ENCODE measurements at regions not wholly inside any gene's neighbourhood (a gene's known extent, or its start where the extent isn't known, plus 50 kb on each side); places are given as distances from the start of the nearest gene placed in this dataset.
"Not testable (repeated sequence)": the region's sequence is repeated elsewhere in the genome, so short reads cannot be mapped to it uniquely, and the experiment has no call there.

DNA sequence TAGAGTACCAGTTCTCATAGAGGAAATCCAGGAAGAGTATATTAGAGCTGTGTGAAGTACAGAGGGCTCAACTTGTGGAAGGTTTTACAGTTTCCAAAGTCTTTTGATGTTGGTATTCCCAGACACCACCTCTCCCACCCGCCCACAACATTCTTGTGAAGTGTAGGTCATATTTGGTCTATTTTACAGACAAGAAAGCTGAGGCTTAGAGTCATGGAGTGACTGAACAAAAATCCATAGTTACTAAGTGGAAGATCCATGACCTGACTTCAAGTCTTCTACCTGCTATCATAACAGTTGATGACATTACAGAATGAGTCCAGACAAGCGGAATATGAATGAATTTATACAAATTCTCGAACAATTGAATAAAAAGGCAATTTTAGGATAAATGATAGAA, 187.1 kb upstream of the RPS23 start:
- DNase-seq (ENCODE audit: low read depth in 4 of 4, low spot score in 3 of 4), result no peak

DNA sequence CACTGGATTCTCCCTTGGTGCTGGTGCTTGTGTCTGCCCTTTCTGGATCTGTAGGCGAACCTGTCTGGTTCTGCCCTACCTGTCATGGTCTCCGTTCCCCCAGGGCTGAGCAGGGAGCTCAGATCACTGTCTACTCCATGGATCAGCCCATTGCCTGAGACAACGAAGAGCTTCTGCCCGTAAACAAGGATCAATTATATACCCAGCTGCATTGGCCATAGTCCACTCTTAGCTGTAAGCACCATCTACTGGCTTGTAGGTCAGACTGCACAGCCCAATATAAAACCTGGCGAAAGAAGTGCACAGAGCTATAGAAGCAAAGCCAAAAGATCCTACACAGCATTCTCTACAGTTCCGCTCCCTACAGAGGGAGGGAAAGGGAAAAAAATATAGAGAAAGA, 181.5 kb upstream of the RPS23 start:
- no peak for DNase-seq (ENCODE audit: low read depth in 4 of 4, low spot score in 3 of 4)

DNA sequence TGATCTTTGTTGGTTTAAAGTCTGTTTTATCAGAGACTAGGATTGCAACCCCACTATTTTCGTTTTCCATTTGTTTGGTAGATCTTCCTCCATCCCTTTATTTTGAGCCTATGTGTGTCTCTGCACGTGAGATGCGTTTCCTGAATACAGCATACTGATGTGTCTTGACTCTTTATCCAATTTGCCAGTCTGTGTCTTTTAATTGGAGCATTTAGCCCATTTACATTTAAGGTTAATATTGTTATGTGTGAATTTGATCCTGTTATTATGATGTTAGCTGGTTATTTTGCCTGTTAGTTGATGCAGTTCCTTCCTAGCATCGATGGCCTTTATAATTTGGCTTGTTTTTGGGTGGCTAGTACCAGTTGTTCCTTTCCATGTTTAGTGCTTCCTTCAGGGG, 177.2 kb upstream of the RPS23 start:
- DNase-seq (ENCODE audit: low read depth in 4 of 4, low spot score in 3 of 4), result not testable (repeated sequence)

DNA sequence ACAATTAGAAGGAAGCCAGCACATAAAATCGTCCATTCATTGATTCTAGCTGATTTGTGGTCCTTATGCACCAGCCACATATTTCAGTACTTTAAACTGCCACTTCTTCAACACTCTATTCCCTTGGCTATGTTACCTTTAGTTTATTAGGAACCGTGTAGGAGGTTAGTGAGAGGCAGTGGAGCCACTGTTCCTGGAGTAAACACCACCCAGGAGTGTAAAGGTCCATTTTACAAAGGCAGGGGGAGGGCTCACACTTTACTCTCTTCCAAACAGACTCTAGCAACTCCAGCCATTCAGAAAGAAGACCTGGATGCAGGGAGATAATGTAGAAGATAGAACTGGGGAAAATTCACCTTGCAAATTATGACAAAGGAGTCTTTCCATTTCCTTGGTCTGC, 170.2 kb upstream of the RPS23 start:
- DNase-seq (ENCODE audit: low read depth in 4 of 4, low spot score in 3 of 4), result no peak

DNA sequence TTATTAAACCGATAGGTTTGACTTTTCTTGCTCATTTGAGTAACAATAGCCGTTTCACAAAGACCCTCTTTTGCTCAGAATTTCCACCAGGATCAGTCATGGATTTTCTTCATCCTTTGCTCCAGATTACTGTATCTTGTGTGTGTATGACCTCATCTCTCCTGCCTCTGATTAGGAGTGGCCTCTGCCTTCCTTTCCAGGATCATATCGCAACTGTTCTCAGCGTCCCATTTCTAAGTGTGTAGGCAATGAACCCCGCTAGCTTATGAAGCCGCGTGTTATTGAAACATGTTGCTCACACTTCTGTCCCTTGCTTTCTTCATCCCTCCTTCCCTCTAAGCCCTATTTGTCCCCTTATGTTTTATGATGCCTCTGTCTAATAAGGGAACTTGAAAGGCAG, 169.8 kb upstream of the RPS23 start:
- DNase-seq (ENCODE audit: low read depth in 4 of 4, low spot score in 3 of 4), result no peak

GRCh38 chr5:82446809-82447208, 168.7 kb upstream of the RPS23 start:
- DNase-seq (ENCODE audit: low read depth in 4 of 4, low spot score in 3 of 4), result no peak

DNA sequence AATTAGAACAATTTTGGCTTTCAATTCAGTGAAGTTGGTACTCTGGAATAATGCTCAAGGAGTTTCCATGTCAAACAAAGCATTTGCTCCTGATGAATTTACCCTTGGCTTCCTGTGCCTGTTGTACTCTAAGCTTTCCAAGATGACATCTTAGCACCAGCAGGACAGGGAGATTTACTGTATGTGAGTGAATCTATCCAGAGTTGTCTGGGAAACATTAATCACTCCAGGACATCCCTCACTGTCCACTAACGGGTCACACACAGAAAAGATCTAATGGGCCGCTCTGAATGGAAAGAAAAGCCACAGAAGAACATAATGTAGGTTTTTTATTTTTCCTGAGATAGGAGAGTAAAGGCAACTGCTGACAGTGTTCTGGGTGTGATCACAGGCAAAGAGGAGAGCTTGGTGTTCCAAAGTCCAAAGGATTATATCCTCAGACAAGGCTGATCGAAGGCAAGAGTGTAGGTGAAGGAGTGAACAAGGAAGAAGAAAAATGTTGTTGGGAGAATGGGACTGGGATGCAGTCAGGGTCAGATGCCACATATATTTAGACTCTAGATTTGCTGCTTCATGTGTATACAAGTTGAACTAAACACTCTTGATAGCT, 167.7 kb upstream of the RPS23 start:
- DNase-seq (ENCODE audit: low read depth in 4 of 4, low spot score in 3 of 4), result peak in 1 of 4 donors; percentile 31

DNA sequence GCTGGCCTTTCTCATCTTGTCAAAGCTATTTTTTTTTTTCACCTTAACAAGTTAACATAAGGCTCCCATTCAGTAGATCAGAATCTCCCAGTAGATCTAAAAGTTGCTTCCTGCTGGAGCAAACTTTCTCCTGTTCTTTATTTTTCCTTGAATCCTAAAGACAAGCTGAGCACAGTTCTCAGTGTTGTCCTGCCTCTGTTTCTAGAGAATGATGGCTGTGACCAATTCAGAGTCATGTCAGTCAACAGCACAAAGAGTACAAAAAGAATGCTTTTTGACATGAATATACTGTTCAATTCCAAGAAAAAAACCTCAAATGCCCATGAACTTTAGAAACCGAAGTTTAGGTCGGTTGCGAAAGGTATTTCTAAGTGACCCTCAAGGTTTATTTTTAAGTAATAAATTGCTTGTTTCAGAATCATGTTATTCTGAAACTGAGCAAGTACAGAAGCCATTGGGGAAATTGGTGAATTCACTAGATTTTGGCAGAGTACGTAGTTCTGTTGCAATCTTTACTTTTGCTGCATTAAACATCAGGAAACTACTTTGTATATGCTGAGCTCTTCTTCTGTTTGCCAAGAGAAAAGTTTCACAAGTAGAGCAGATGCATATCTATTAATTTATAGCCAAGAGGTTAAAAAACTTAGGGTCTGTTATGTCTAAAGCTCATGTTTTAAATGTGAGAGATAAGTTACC, 161.7 kb upstream of the RPS23 start:
- DNase-seq (ENCODE audit: low read depth in 4 of 4, low spot score in 3 of 4), result no peak

DNA sequence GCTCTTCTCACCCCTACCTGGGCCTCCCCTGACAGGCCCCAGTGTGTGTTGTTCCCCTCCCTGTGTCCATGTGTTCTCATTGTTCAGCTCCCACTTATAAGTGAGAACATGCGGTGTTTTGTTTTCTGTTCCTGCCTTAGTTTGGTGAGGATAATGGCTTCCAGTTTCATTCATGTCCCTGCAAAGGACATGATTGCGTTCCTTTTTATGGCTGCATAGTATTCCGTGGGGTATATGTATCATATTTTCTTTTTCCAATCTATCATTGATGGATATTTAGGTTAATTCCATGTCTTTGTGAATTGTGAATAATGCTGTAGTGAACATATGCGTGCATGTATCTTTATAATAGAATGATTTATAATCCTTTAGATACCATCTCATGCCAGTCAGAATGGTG, 159.4 kb upstream of the RPS23 start:
- not testable (repeated sequence) for DNase-seq (ENCODE audit: low read depth in 4 of 4, low spot score in 3 of 4)

DNA sequence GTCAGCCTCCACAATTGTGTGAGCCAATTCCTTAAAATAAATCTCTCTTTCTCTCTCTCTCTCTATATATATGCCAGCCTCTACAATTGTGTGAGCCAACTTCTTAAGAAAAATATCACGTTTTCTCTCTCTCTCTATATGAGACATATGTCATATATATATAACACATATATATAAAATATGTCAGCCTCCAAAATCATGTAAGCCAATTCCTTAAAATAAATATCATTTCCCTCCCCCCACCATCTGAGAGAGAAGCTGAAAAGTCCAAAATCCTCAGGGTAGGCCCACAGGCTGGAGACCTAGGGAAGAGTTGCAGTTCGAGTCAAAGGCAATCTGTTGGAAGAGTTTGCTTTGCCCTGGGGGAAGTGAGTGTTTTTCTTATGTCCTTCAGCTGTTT, 158.1 kb upstream of the RPS23 start:
- no peak for DNase-seq (ENCODE audit: low read depth in 4 of 4, low spot score in 3 of 4)

- DNase-seq (ENCODE audit: low read depth in 4 of 4, low spot score in 3 of 4), result not testable (repeated sequence)
Measured at GRCh38 chr5:82434696-82435660, 156.8 kb upstream of the RPS23 start.

DNA sequence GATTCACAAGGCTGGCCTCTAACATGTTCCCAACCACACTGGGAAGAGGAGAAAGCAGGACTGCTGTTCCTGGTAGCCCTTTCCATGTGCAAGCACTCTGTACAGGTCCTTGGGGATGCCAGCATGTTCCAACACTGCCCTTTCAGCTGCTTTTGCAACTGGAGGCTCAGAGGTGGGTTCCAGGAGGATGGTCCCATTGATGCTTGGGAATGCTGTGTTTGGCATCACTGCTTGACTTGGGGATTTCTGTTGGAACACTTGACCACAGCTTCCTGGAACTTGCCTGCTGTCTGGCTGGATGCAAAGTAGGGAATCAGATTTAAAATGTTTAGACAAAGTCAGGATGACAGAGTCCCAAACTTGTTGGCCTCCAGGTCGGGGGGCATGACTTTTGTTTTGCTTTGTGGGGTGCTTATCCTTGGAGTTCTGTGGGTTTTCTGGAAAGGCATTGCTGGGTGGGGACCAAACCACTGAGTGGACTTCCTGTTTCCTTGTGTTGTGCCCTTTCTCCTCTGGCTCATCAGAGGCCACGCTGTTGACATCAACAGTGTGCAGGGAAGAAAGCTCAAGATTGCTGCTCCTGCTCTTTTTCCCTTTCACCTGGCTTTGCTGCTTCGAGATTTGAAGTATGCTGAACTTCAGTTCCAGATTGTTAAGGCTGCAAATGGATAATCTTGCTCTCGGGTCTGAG, 148.5 kb upstream of the RPS23 start:
- DNase-seq (ENCODE audit: low read depth in 4 of 4, low spot score in 3 of 4), result no peak

DNA sequence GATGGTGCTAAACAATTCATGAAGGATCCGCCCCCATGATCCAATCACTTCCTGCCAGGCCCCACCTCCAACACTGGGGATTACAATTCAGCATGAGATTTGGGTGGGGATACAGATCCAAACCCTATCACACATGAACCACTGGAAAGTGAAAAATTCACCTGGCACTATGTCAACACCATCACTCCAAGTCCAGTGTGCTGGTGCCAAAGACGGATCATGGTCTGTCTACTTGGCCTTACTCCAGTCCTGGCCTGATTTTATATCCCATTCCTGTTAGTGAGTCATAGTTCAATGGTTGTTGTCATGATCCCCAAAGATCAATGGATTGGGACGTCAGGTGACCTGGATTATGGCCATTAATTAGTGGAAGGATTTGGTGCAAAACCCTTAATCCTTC, 147.4 kb upstream of the RPS23 start:
- no peak for DNase-seq (ENCODE audit: low read depth in 4 of 4, low spot score in 3 of 4)

- DNase-seq (ENCODE audit: low read depth in 4 of 4, low spot score in 3 of 4), result no peak
Measured at GRCh38 chr5:82424211-82424610, 146.1 kb upstream of the RPS23 start.

- DNase-seq (ENCODE audit: low read depth in 4 of 4, low spot score in 3 of 4), result no peak
Measured at GRCh38 chr5:82422751-82423181, 144.6 kb upstream of the RPS23 start.

GRCh38 chr5:82422001-82422740, 144.0 kb upstream of the RPS23 start:
- DNase-seq (ENCODE audit: low read depth in 4 of 4, low spot score in 3 of 4), result no peak

DNA sequence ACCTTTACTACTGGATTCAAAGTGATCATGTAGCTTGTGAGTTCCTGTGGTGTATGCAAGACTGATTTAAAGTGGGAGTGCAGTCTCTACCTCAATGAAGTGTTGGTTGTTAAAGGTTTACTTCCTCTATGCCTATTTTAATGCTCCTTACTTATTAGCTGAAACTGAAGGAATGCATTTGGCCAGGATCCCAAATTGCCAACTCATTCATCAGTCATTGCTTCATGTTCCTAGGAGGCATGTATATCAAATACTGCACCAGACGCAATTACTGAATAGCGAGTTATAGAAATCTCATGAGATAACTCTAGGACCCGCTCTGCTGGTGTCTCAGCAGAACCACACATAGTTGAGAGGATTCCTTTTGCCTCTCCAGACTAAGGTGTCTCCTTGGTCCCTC, 143.0 kb upstream of the RPS23 start:
- DNase-seq (ENCODE audit: low read depth in 4 of 4, low spot score in 3 of 4), result no peak

DNA sequence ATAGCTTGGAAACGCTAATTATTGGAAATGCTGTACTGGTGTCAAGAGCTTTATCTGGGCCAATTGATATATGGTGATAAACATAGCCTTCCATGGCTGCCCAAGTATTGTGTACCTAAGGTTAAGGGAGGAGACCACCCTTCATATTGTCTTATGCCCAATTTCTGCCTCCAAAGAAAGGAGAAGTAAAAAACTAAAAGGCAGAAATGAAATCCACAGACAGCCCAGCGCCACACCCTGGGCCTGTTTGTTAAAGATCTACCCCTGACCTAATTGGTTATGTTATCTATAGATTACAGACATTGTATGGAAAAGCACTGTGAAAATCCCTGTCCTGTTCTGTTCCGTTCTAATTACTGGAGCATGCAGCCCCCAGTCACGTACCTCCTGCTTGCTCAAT, 142.4 kb upstream of the RPS23 start:
- not testable (repeated sequence) for DNase-seq (ENCODE audit: low read depth in 4 of 4, low spot score in 3 of 4)

DNA sequence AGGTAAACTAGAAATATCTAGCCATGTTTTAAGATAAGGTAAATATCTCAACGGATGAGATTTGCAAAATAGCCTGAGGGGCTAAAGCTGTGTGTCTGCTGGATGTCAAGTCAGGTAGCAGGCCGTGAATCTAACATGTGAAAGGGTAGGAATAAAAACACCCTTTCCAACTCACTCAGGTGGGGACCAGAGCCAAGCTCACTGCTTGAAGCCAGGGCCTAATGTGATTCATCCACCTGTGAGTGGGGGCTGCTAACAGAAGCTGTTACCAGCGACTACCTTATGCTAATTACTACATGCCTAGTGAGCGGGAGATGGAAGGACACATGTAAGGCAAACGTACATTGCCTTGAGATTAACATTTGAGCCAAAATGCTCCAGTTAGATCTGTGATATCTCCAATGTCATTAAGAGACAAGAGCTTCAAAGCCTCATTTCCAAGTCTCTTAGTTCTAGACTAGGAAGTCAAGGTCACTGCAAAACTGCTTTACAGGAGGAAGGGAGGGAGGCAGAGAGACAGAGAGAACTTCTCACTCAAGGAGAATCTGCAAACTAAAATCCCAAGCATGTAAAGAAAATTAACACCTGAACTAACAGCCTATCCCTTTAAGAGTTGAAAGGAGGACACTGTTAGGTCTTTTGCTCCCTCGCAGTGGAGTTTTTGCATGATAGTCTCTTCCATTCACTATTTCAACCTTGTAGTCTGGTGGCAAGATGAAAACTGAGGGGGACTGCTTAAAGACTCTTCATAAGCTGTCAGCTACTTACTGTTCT, 141.6 kb upstream of the RPS23 start:
- DNase-seq (ENCODE audit: low read depth in 4 of 4, low spot score in 3 of 4), result no peak

- no peak for DNase-seq (ENCODE audit: low read depth in 4 of 4, low spot score in 3 of 4)
Measured at GRCh38 chr5:82418608-82418950, 140.4 kb upstream of the RPS23 start.

Data from right renal pelvis (tissue), 4 donors.